PC-9 (cell line): ENCODE measurements at regions not wholly inside any gene's neighbourhood (a gene's known extent, or its start where the extent isn't known, plus 50 kb on each side); places are given as distances from the start of the nearest gene placed in this dataset.

Experiments used
- BruUV-seq: library from RNA; stranded (reverse); fragments of 400-500 nt; replicated peaks from 2 replicates; lab custom pipeline; 2021; lab: Mats Ljungman, UMichigan
- CTCF ChIA-PET: fragments of 300-600 bp; sonication (Branson Sonifier 250); formaldehyde crosslinking; loops from one replicate; lab custom pipeline; 2022; ENCODE audit warnings: antibody characterized with exemption; lab: Charles Lee
- POLR2A ChIA-PET: fragments of 300-600 bp; sonication (Branson Sonifier 250); formaldehyde crosslinking; loops from one replicate; lab custom pipeline; 2022; ENCODE audit warnings: antibody characterized with exemption; ENCODE audit not compliant: unreplicated experiment; lab: Charles Lee
- DNase-seq, 2 experiments: peaks; one replicate each; pipeline versions ENCODE4 v3.0.0 to v3.0.0-alpha.2; 2015 to 2022; ENCODE audit warnings: mixed read lengths in 1 of 2
- H2AFZ ChIP-seq: fragments of 200-600 bp; sonication (generic); 2 replicates; pipeline ENCODE4 v1.8.1; 2017; ENCODE audit warnings: antibody characterized with exemption
- H3F3A ChIP-seq: fragments of 200-600 bp; sonication (generic); 2 replicates; pipeline ENCODE4 v1.8.1; 2017; ENCODE audit warnings: antibody characterized with exemption, mild to moderate bottlenecking, low read depth; ENCODE audit not compliant: insufficient read depth
- H3K27ac ChIP-seq: fragments of 200-600 bp; sonication (generic); 2 replicates; pipeline ENCODE4 v1.6.1; 2016; ENCODE audit warnings: mixed run types
- H3K27me3 ChIP-seq: fragments of 200-600 bp; sonication (generic); 2 replicates; pipeline ENCODE4 v1.6.1; 2016; ENCODE audit warnings: low read depth, mixed run types; ENCODE audit not compliant: insufficient read depth
- H3K36me3 ChIP-seq: fragments of 200-600 bp; sonication (generic); 2 replicates; pipeline ENCODE4 v1.6.1; 2016; ENCODE audit warnings: low read depth, mixed run types
- H3K4me1 ChIP-seq: fragments of 200-600 bp; sonication (generic); replicated peaks from 2 replicates; pipeline ENCODE4 v1.6.1; 2016; ENCODE audit warnings: mixed run types; ENCODE audit not compliant: insufficient read depth
- H3K4me2 ChIP-seq: fragments of 200-600 bp; sonication (generic); 2 replicates; pipeline ENCODE4 v1.6.1; 2017; ENCODE audit warnings: mixed run types
- H3K4me3 ChIP-seq: fragments of 200-600 bp; sonication (generic); 2 replicates; pipeline ENCODE4 v1.6.1; 2016; ENCODE audit warnings: mixed run types
- H3K79me2 ChIP-seq: fragments of 200-600 bp; sonication (generic); 2 replicates; pipeline ENCODE4 v1.6.1; 2017; ENCODE audit warnings: low read depth, mixed run types
- H3K9me2 ChIP-seq: fragments of 200-600 bp; sonication (generic); 2 replicates; pipeline ENCODE4 v1.8.1; 2017; ENCODE audit warnings: mild to moderate bottlenecking; ENCODE audit not compliant: insufficient read depth
- H3K9me3 ChIP-seq: fragments of 200-600 bp; sonication (generic); 2 replicates; pipeline ENCODE4 v1.8.1; 2016; ENCODE audit warnings: low read depth; ENCODE audit not compliant: insufficient read depth
- H4K20me1 ChIP-seq: fragments of 200-600 bp; sonication (generic); 2 replicates; pipeline ENCODE4 v1.8.1; 2017; ENCODE audit not compliant: insufficient read depth
- EZH2 ChIP-seq: fragments of 200-600 bp; sonication (generic); IDR thresholded peaks from 2 replicates; pipeline ENCODE4 v1.8.0; 2017; ENCODE audit warnings: antibody characterized with exemption, low read depth
- intact Hi-C: fragments of 100-400 bp; cut with micrococcal nuclease; formaldehyde crosslinking; loops from one replicate; pipeline ENCODE4 v1.10.0; 2022; ENCODE audit not compliant: unreplicated experiment
- TF ChIP-seq, protein P1 (sequence below): fragments of 200-600 bp; sonication (generic); conservative IDR thresholded peaks from 2 replicates; pipeline ENCODE4 v1.6.1; 2017; ENCODE audit warnings: mixed run types, antibody characterized with exemption, mild to moderate bottlenecking, moderate library complexity

DNA sequence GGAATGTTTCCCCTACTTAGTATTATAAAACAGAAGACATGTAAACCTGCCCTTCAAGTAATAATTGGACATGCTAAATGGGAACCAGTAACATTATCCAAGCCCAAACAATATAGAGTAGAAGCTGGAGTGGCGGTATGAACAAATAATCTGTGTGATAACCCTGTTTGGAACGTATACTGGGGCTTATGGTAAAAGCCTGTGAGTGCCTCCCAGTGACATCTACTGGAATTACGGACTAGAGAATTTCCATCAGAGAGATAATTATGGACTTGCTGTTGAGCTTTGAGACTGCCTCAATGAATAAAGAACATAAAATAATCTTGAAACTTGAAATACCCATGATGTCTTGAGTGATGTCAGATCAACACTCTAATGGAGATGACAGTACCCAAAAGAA, 406.3 kb upstream of the GRIA3 start:
- BruUV-seq = no TSS peak
- Histone ChIP-seq H3K4me2 (no peak overlapping the region), H3K4me3 (no peak overlapping the region), H3K9me2 (no peaks in the 10 kb centered on the region), H3K36me3 (no peaks in the 10 kb centered on the region), H3F3A (no peaks in the 10 kb centered on the region), H3K79me2 (no peaks in the 10 kb centered on the region), H3K27me3 (no peaks in the 10 kb centered on the region), H4K20me1 (no peaks in the 10 kb centered on the region), H3K9me3 (no peaks in the 10 kb centered on the region), H2AFZ (no peak overlapping the region), H3K27ac (no peak overlapping the region), H3K4me1 (no peaks in the 10 kb centered on the region)
- no peak for TF ChIP-seq EZH2
- TF ChIP-seq, protein P1, sequence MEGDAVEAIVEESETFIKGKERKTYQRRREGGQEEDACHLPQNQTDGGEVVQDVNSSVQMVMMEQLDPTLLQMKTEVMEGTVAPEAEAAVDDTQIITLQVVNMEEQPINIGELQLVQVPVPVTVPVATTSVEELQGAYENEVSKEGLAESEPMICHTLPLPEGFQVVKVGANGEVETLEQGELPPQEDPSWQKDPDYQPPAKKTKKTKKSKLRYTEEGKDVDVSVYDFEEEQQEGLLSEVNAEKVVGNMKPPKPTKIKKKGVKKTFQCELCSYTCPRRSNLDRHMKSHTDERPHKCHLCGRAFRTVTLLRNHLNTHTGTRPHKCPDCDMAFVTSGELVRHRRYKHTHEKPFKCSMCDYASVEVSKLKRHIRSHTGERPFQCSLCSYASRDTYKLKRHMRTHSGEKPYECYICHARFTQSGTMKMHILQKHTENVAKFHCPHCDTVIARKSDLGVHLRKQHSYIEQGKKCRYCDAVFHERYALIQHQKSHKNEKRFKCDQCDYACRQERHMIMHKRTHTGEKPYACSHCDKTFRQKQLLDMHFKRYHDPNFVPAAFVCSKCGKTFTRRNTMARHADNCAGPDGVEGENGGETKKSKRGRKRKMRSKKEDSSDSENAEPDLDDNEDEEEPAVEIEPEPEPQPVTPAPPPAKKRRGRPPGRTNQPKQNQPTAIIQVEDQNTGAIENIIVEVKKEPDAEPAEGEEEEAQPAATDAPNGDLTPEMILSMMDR = no peak
- DNase-seq = no peak
- POLR2A ChIA-PET = no interaction called here
- intact Hi-C loops = no loop called here
- CTCF ChIA-PET = no interaction called here

DNA sequence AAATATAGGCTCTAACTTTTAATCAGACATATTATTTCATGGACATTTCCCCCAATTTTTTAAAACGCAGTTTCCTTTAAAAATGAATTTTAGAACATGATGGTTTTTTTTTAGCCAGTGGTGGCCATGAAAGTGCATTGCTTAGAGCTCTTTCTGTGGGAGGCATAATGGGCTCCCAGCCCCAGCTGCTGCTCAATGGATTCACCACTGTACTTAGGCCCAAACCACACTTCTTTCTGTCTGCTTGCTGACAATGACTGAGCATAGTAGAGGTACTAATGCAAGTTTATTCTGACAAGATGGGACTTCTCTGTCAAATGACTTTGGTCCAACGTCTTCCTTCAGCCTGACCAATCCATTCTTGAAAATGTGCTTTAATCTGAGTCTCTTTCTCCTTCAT, 400.2 kb upstream of the GRIA3 start:
- TF ChIP-seq EZH2 = no peak
- TF ChIP-seq, protein P1 = no peak
- CTCF ChIA-PET = no interaction called here

DNA sequence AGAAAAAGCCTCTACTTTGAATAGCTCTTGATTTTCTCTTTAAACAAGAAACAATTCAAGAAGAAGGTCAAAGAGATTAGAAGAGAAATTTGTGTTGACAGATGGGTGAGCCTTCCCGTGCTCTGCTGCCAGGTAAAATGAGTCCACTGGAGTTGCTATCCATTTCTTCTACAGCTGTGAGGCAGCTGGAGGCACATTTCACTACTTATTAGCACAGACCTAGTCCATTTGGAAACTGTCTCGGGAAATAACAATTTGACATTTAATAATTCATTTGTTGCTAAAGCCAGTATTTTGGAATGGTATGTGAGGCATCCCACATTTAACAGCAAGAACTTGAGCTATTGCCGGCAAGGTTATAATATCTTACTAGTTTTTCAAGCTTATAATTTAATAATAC, 396.8 kb upstream of the GRIA3 start:
- no peaks in the 10 kb centered on the region for H3F3A ChIP-seq
- intact Hi-C loops = no loop called here
- POLR2A ChIA-PET = no interaction called here
- TF ChIP-seq EZH2 = no peak
- TF ChIP-seq, protein P1 = no peak
- no peak overlapping the region for H3K4me2 ChIP-seq
- no peaks in the 10 kb centered on the region for H3K9me2 ChIP-seq
- H3K36me3 ChIP-seq = no peaks in the 10 kb centered on the region
- H3K27me3 ChIP-seq = no peaks in the 10 kb centered on the region
- no peak for DNase-seq
- no peak overlapping the region for H3K27ac ChIP-seq
- H3K9me3 ChIP-seq = no peaks in the 10 kb centered on the region
- H3K4me1 ChIP-seq = no peaks in the 10 kb centered on the region
- BruUV-seq = no TSS peak
- H2AFZ ChIP-seq = no peak overlapping the region
- H3K4me3 ChIP-seq = no peak overlapping the region
- no peaks in the 10 kb centered on the region for H3K79me2 ChIP-seq
- H4K20me1 ChIP-seq = no peaks in the 10 kb centered on the region
- CTCF ChIA-PET = no interaction called here

More for the DNA sequence above, 400.2 kb upstream of the GRIA3 start:
- H3F3A ChIP-seq = no peaks in the 10 kb centered on the region
- no peaks in the 10 kb centered on the region for H3K4me1 ChIP-seq
- no peaks in the 10 kb centered on the region for H3K79me2 ChIP-seq
- BruUV-seq = no TSS peak
- POLR2A ChIA-PET = no interaction called here
- no peaks in the 10 kb centered on the region for H3K27me3 ChIP-seq
- no peaks in the 10 kb centered on the region for H3K9me2 ChIP-seq
- intact Hi-C loops = no loop called here
- no peaks in the 10 kb centered on the region for H3K36me3 ChIP-seq
- H2AFZ ChIP-seq = no peak overlapping the region
- no peak overlapping the region for H3K4me3 ChIP-seq
- no peaks in the 10 kb centered on the region for H3K9me3 ChIP-seq
- H4K20me1 ChIP-seq = no peaks in the 10 kb centered on the region
- H3K4me2 ChIP-seq = no peak overlapping the region
- no peak for DNase-seq
- no peak overlapping the region for H3K27ac ChIP-seq
